ENCODE measurements at regions not wholly inside any gene's neighbourhood (a gene's known extent, or its start where the extent isn't known, plus 50 kb on each side); places are given as distances from the start of the nearest gene placed in this dataset.

GRCh38 chr6:9517806-9518205 is 897.1 kb downstream of the TFAP2A start:
- no peak for TF ChIP-seq CTCF (IDR thresholded peaks at IDR 0.05)
- no peak for TF ChIP-seq POLR2AphosphoS5 (IDR thresholded peaks at IDR 0.05; ENCODE audit: low read depth, low read length)
- TF ChIP-seq TCF7L2 (IDR thresholded peaks at IDR 0.05; ENCODE audit: low read depth, low read length) = no peak

All from Panc1 (cell line).